Naive thymus-derived CD4-positive, alpha-beta T cell (primary cell): ENCODE measurements at regions not wholly inside any gene's neighbourhood (a gene's known extent, or its start where the extent isn't known, plus 50 kb on each side); places are given as distances from the start of the nearest gene placed in this dataset.

ENCODE experiments used
- ATAC-seq: fragments of 150-1000 bp; cut with Tn5 transposase; 2 replicates; pipeline ENCODE4 v1.10.0; 2021; ENCODE audit warnings: mild to moderate bottlenecking, moderate library complexity
- CTCF ChIA-PET: fragments of 350-600 bp; sonication (Branson Sonifier 250); formaldehyde crosslinking; loops from one replicate; lab custom pipeline; 2021; ENCODE audit warnings: antibody characterized with exemption; lab: Charles Lee
- POLR2A ChIA-PET: fragments of 350-600 bp; sonication (Branson Sonifier 250); formaldehyde crosslinking; loops from one replicate; lab custom pipeline; 2021; ENCODE audit warnings: antibody characterized with exemption, inconsistent platforms; lab: Charles Lee
- DNase-seq, 9 donors: peaks; one replicate each; pipeline versions ENCODE4 v3.0.0 to v3.0.0-alpha.2; 2020 to 2022; ENCODE audit warnings: mixed read lengths in 1 of 9
- H3K27ac ChIP-seq: one replicate; pipeline ENCODE4 v1.7.0; 2013; ENCODE audit warnings: mild to moderate bottlenecking, low read depth, low read length, moderate library complexity
- H3K27me3 ChIP-seq, 2 donors: one replicate each; pipeline ENCODE4 v1.7.0; 2013; ENCODE audit warnings: low read length in 2 of 2, mild to moderate bottlenecking in 2 of 2, moderate library complexity in 2 of 2; ENCODE audit not compliant: control insufficient read depth in 2 of 2, insufficient read depth in 2 of 2
- H3K36me3 ChIP-seq, 3 experiments: 1 replicate in 2 of 3; 2 replicates in 1 of 3; pipeline ENCODE4 v1.7.0; 2013; ENCODE audit warnings: low read length in 3 of 3, mild to moderate bottlenecking in 3 of 3, moderate library complexity in 1 of 3; ENCODE audit not compliant: insufficient read depth in 3 of 3, control insufficient read depth in 2 of 3
- H3K4me1 ChIP-seq, 2 donors: one replicate each; pipeline ENCODE4 v1.7.0; 2013; ENCODE audit warnings: low read length in 2 of 2, mild to moderate bottlenecking in 2 of 2, moderate library complexity in 1 of 2; ENCODE audit not compliant: control insufficient read depth in 2 of 2, insufficient read depth in 2 of 2
- H3K4me3 ChIP-seq: 2 replicates; pipeline ENCODE4 v1.7.0; 2013; ENCODE audit warnings: mild to moderate bottlenecking, low read length
- H3K9me3 ChIP-seq, 3 experiments: 1 replicate in 2 of 3; 2 replicates in 1 of 3; pipeline ENCODE4 v1.7.0; 2013; ENCODE audit warnings: low read length in 3 of 3; ENCODE audit not compliant: control insufficient read depth in 2 of 3
- H3K27ac Mint-ChIP-seq, 9 donors: one replicate each; pipeline ENCODE4 v1.8.0; 2020 to 2022; ENCODE audit warnings: mixed read lengths in 9 of 9, mild to moderate bottlenecking in 8 of 9, moderate library complexity in 5 of 9, inconsistent platforms in 2 of 9
- H3K27me3 Mint-ChIP-seq, 5 donors: one replicate each; pipeline ENCODE4 v1.8.0; 2021 to 2022; ENCODE audit warnings: mixed read lengths in 5 of 5, mild to moderate bottlenecking in 1 of 5
- H3K36me3 Mint-ChIP-seq, 5 donors: one replicate each; pipeline ENCODE4 v1.8.0; 2020 to 2022; ENCODE audit warnings: mixed read lengths in 5 of 5, mild to moderate bottlenecking in 3 of 5, inconsistent platforms in 1 of 5
- H3K4me1 Mint-ChIP-seq, 7 donors: one replicate each; pipeline ENCODE4 v1.8.0; 2020 to 2022; ENCODE audit warnings: mixed read lengths in 7 of 7, mild to moderate bottlenecking in 3 of 7, inconsistent platforms in 1 of 7
- H3K4me3 Mint-ChIP-seq, 10 donors: one replicate each; pipeline ENCODE4 v1.8.0; 2020 to 2022; ENCODE audit warnings: mild to moderate bottlenecking in 10 of 10, mixed read lengths in 10 of 10, moderate library complexity in 6 of 10, inconsistent platforms in 2 of 10
- H3K9me3 Mint-ChIP-seq, 11 donors: one replicate each; pipeline ENCODE4 v1.8.0; 2020 to 2022; ENCODE audit warnings: mixed read lengths in 11 of 11, mild to moderate bottlenecking in 4 of 11, inconsistent platforms in 1 of 11, moderate library complexity in 1 of 11
- intact Hi-C, 2 donors: fragments of 100-400 bp; cut with micrococcal nuclease; formaldehyde crosslinking; loops; one replicate each; pipeline ENCODE4 v1.15.1; 2023

- H3K27me3 Mint-ChIP-seq, result peaks cover 6 to 39% (median 17%) of the 10 kb centered on the region in 5 donors
- no peak overlapping the region for H3K27ac Mint-ChIP-seq
- no peaks in the 10 kb centered on the region for H3K4me1 Mint-ChIP-seq
- no peaks in the 10 kb centered on the region for H3K36me3 Mint-ChIP-seq
- Histone ChIP-seq H3K4me1 (no peaks in the 10 kb centered on the region), H3K27ac (no peak overlapping the region), H3K9me3 (no peaks in the 10 kb centered on the region), H3K4me3 (no peak overlapping the region), H3K36me3 (no peaks in the 10 kb centered on the region), H3K27me3 (no peaks in the 10 kb centered on the region)
- no peak for DNase-seq
- ChIA-PET CTCF (no interaction called here), POLR2A (no interaction called here)
- intact Hi-C loops, result no loop called here
- ATAC-seq, result no peak
- no peak overlapping the region for H3K4me3 Mint-ChIP-seq
- H3K9me3 Mint-ChIP-seq, result peaks cover 0 to 2% (median 0%) of the 10 kb centered on the region in 11 donors
These were observed 65.1 kb upstream of the FAM222A start for GRCh38 chr12:109648521-109648920.

- intact Hi-C loops, result no loop called here
- DNase-seq, result no peak
- H3K4me3 Mint-ChIP-seq, result no peak overlapping the region
- H3K27me3 Mint-ChIP-seq, result peaks cover 6 to 37% (median 21%) of the 10 kb centered on the region in 5 donors
- H3K4me1 ChIP-seq, result no peaks in the 10 kb centered on the region
- POLR2A ChIA-PET, result no interaction called here
- ATAC-seq, result no peak
- no peak overlapping the region for H3K27ac ChIP-seq
- CTCF ChIA-PET, result interaction anchor here (0.6 kb wide), 1 partner anchor 157 kb away, joined by 3 read pairs; no protein-coding TSS in a partner anchor
- H3K36me3 Mint-ChIP-seq, result no peaks in the 10 kb centered on the region
- H3K9me3 ChIP-seq, result no peaks in the 10 kb centered on the region
- H3K27ac Mint-ChIP-seq, result no peak overlapping the region
- H3K27me3 ChIP-seq, result no peaks in the 10 kb centered on the region
- peaks cover 0 to 2% (median 0%) of the 10 kb centered on the region in 11 donors for H3K9me3 Mint-ChIP-seq
- no peaks in the 10 kb centered on the region for H3K4me1 Mint-ChIP-seq
- H3K36me3 ChIP-seq, result no peaks in the 10 kb centered on the region
- no peak overlapping the region for H3K4me3 ChIP-seq
These were observed 62.8 kb upstream of the FAM222A start for GRCh38 chr12:109650808-109651207.

GRCh38 chr12:109651596-109651995 is 62.0 kb upstream of the FAM222A start:
- H3K36me3 ChIP-seq, result no peaks in the 10 kb centered on the region
- no peaks in the 10 kb centered on the region for H3K27me3 ChIP-seq
- Mint-ChIP-seq H3K4me3 (no peak overlapping the region), H3K9me3 (peaks cover 0 to 2% (median 0%) of the 10 kb centered on the region in 11 donors), H3K27ac (no peak overlapping the region), H3K36me3 (no peaks in the 10 kb centered on the region), H3K27me3 (peaks cover 6 to 32% (median 19%) of the 10 kb centered on the region in 5 donors), H3K4me1 (no peaks in the 10 kb centered on the region)
- H3K9me3 ChIP-seq, result no peaks in the 10 kb centered on the region
- no peak overlapping the region for H3K27ac ChIP-seq
- CTCF ChIA-PET, result no interaction called here
- ATAC-seq, result no peak
- no peak overlapping the region for H3K4me3 ChIP-seq
- POLR2A ChIA-PET, result no interaction called here
- no peaks in the 10 kb centered on the region for H3K4me1 ChIP-seq
- no peak for DNase-seq
- intact Hi-C loops, result no loop called here

- no peaks in the 10 kb centered on the region for H3K36me3 ChIP-seq
- no peak for DNase-seq
- CTCF ChIA-PET, result interaction anchor here (0.6 kb wide), 1 partner anchor 1894 kb away, joined by 3 read pairs; no protein-coding TSS in a partner anchor
- H3K9me3 ChIP-seq, result no peaks in the 10 kb centered on the region
- Mint-ChIP-seq H3K27me3 (peaks cover 6 to 24% (median 14%) of the 10 kb centered on the region in 5 donors), H3K27ac (no peak overlapping the region), H3K4me1 (no peaks in the 10 kb centered on the region), H3K4me3 (no peak overlapping the region), H3K9me3 (peaks cover 0 to 2% (median 0%) of the 10 kb centered on the region in 11 donors), H3K36me3 (no peaks in the 10 kb centered on the region)
- H3K4me1 ChIP-seq, result no peaks in the 10 kb centered on the region
- no peaks in the 10 kb centered on the region for H3K27me3 ChIP-seq
- H3K4me3 ChIP-seq, result no peak overlapping the region
- POLR2A ChIA-PET, result no interaction called here
- no peak for ATAC-seq
- no peak overlapping the region for H3K27ac ChIP-seq
- intact Hi-C loops, result no loop called here
These were observed 61.2 kb upstream of the FAM222A start for GRCh38 chr12:109652233-109652976.

DNA sequence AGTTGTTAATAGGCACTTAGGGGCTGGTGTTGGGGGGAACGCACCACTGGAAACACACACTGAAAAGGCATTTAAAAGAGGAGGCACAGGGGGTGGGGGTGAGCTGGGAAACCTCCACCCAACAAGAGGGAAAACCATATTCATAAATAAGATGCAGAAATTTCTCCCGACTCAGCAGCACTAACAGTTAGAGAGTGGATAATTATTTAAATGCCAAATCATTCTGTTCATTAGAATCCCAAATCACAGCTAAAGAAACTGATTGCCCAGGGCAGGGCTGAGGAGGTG is 60.7 kb upstream of the FAM222A start:
- ATAC-seq (no peak), DNase-seq (no peak)
- Histone ChIP-seq H3K27me3 (no peaks in the 10 kb centered on the region), H3K9me3 (no peaks in the 10 kb centered on the region), H3K4me3 (no peak overlapping the region), H3K4me1 (no peaks in the 10 kb centered on the region), H3K36me3 (no peaks in the 10 kb centered on the region), H3K27ac (no peak overlapping the region)
- H3K9me3 Mint-ChIP-seq, result peaks cover 0 to 2% (median 0%) of the 10 kb centered on the region in 11 donors
- ChIA-PET CTCF (interaction anchor here (0.6 kb wide), 1 partner anchor 1893 kb away, joined by 3 read pairs; no protein-coding TSS in a partner anchor), POLR2A (no interaction called here)
- no peaks in the 10 kb centered on the region for H3K36me3 Mint-ChIP-seq
- H3K27ac Mint-ChIP-seq, result no peak overlapping the region
- H3K27me3 Mint-ChIP-seq, result peaks cover 6 to 23% (median 14%) of the 10 kb centered on the region in 5 donors
- no peaks in the 10 kb centered on the region for H3K4me1 Mint-ChIP-seq
- no peak overlapping the region for H3K4me3 Mint-ChIP-seq
- intact Hi-C loops, result no loop called here

DNA sequence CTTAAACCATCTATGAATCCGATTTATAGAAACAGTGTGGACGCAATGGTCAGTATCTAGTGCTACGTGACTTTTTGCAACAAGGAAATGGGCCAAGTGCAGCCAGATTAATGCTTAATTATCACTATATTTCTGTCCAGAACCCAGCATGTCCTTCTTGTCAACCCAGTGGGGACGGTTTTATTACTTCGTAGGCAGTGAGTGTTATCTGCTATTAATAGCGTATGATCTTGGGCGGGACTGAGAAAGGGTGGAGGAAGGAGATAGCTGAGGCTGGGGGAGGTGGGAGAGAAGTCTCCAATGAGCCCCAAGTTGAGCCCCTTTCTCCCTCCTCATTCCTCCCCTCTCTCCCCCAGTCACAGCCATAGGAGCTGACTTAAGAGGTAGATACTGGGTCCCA is 59.7 kb upstream of the FAM222A start:
- POLR2A ChIA-PET, result no interaction called here
- intact Hi-C loops, result no loop called here

GRCh38 chr12:109654357-109654756 is 59.3 kb upstream of the FAM222A start:
- CTCF ChIA-PET, result no interaction called here

More for the DNA sequence above, 59.7 kb upstream of the FAM222A start:
- Mint-ChIP-seq H3K36me3 (no peaks in the 10 kb centered on the region), H3K27ac (no peak overlapping the region), H3K27me3 (peaks cover 6 to 18% (median 14%) of the 10 kb centered on the region in 5 donors), H3K4me3 (no peak overlapping the region), H3K4me1 (no peaks in the 10 kb centered on the region), H3K9me3 (peaks cover 0 to 2% (median 0%) of the 10 kb centered on the region in 11 donors)
- DNase-seq (no peak), ATAC-seq (no peak)
- no peak overlapping the region for H3K4me3 ChIP-seq
- CTCF ChIA-PET, result no interaction called here
- H3K27ac ChIP-seq, result no peak overlapping the region
- no peaks in the 10 kb centered on the region for H3K36me3 ChIP-seq
- H3K27me3 ChIP-seq, result no peaks in the 10 kb centered on the region
- H3K9me3 ChIP-seq, result no peaks in the 10 kb centered on the region
- no peaks in the 10 kb centered on the region for H3K4me1 ChIP-seq

More at GRCh38 chr12:109654357-109654756, 59.3 kb upstream of the FAM222A start:
- Histone ChIP-seq H3K36me3 (no peaks in the 10 kb centered on the region), H3K27me3 (no peaks in the 10 kb centered on the region), H3K27ac (no peak overlapping the region), H3K9me3 (no peaks in the 10 kb centered on the region), H3K4me1 (no peaks in the 10 kb centered on the region), H3K4me3 (no peak overlapping the region)
- ATAC-seq, result no peak
- POLR2A ChIA-PET, result no interaction called here
- no peak overlapping the region for H3K4me3 Mint-ChIP-seq
- H3K9me3 Mint-ChIP-seq, result peaks cover 0 to 2% (median 0%) of the 10 kb centered on the region in 11 donors
- DNase-seq, result no peak
- H3K27ac Mint-ChIP-seq, result no peak overlapping the region
- H3K36me3 Mint-ChIP-seq, result no peaks in the 10 kb centered on the region
- no peaks in the 10 kb centered on the region for H3K4me1 Mint-ChIP-seq
- intact Hi-C loops, result no loop called here
- H3K27me3 Mint-ChIP-seq, result peaks cover 6 to 18% (median 14%) of the 10 kb centered on the region in 5 donors
